ENCODE measurements at regions not wholly inside any gene's neighbourhood (a gene's known extent, or its start where the extent isn't known, plus 50 kb on each side); places are given as distances from the start of the nearest gene placed in this dataset.

GRCh38 chr5:111848476-111848875 lies 91.5 kb upstream of the NREP start:
- no peak for TF ChIP-seq CTCF (IDR thresholded peaks at IDR 0.05)
- H3K4me3 ChIP-seq = no peak overlapping the region
- no peak overlapping the region for H3K27ac ChIP-seq
- DNase-seq (ENCODE audit: low spot score in 2 of 2) = no peak
- intact Hi-C loops (cut with DNase I) = no loop called here
- no peaks in the 10 kb centered on the region for H3K27me3 ChIP-seq
- peaks cover 0 to 1% of the 10 kb centered on the region in 2 donors for H3K4me1 ChIP-seq
- no peaks in the 10 kb centered on the region for H3K9me3 ChIP-seq
- no peaks in the 10 kb centered on the region for H3K36me3 ChIP-seq

- H3K4me3 ChIP-seq = no peak overlapping the region
- H3K4me1 ChIP-seq = no peaks in the 10 kb centered on the region
- H3K27ac ChIP-seq = no peak overlapping the region
- no peak for TF ChIP-seq CTCF (IDR thresholded peaks at IDR 0.05)
- H3K27me3 ChIP-seq = no peaks in the 10 kb centered on the region
- intact Hi-C loops (cut with DNase I) = no loop called here
- H3K36me3 ChIP-seq = no peaks in the 10 kb centered on the region
- no peaks in the 10 kb centered on the region for H3K9me3 ChIP-seq
- DNase-seq (ENCODE audit: low spot score in 2 of 2) = no peak
These were observed 90.3 kb upstream of the NREP start for GRCh38 chr5:111847052-111847925.

- Histone ChIP-seq H3K4me1 (no peaks in the 10 kb centered on the region), H3K36me3 (no peaks in the 10 kb centered on the region), H3K4me3 (no peak overlapping the region), H3K27ac (no peak overlapping the region), H3K27me3 (no peaks in the 10 kb centered on the region), H3K9me3 (no peaks in the 10 kb centered on the region)
- intact Hi-C loops (cut with DNase I) = no loop called here
- no peak for DNase-seq (ENCODE audit: low spot score in 2 of 2)
- TF ChIP-seq CTCF (IDR thresholded peaks at IDR 0.05) = no peak
These were observed 83.2 kb upstream of the NREP start for GRCh38 chr5:111840036-111840674.

- no peak overlapping the region for H3K4me3 ChIP-seq
- H3K27ac ChIP-seq = no peak overlapping the region
- no peaks in the 10 kb centered on the region for H3K27me3 ChIP-seq
- H3K36me3 ChIP-seq = no peaks in the 10 kb centered on the region
- no peaks in the 10 kb centered on the region for H3K4me1 ChIP-seq
- DNase-seq (ENCODE audit: low spot score in 2 of 2) = no peak
- intact Hi-C loops (cut with DNase I) = no loop called here
- H3K9me3 ChIP-seq = no peaks in the 10 kb centered on the region
- TF ChIP-seq CTCF (IDR thresholded peaks at IDR 0.05) = no peak
These were observed 82.4 kb upstream of the NREP start for GRCh38 chr5:111839438-111839837.

- H3K27me3 ChIP-seq = no peaks in the 10 kb centered on the region
- H3K4me3 ChIP-seq = no peak overlapping the region
- H3K36me3 ChIP-seq = no peaks in the 10 kb centered on the region
- no peaks in the 10 kb centered on the region for H3K9me3 ChIP-seq
- H3K27ac ChIP-seq = no peak overlapping the region
- no peak for DNase-seq (ENCODE audit: low spot score in 2 of 2)
- TF ChIP-seq CTCF (IDR thresholded peaks at IDR 0.05) = no peak
- intact Hi-C loops (cut with DNase I) = no loop called here
- H3K4me1 ChIP-seq = no peaks in the 10 kb centered on the region
These were observed 79.4 kb upstream of the NREP start for GRCh38 chr5:111836426-111836825.

Measured in ascending aorta (tissue), 2 donors.